ENCODE measurements at regions not wholly inside any gene's neighbourhood (a gene's known extent, or its start where the extent isn't known, plus 50 kb on each side); places are given as distances from the start of the nearest gene placed in this dataset.

- Histone ChIP-seq H3K27me3 (ENCODE audit: low read length) (no peaks in the 10 kb centered on the region), H3K79me2 (ENCODE audit: insufficient read depth, low read length) (no peaks in the 10 kb centered on the region), H3K27ac (ENCODE audit: low read depth, low read length) (no peak overlapping the region), H3K4me2 (ENCODE audit: low read depth, low read length, poor library complexity, severe bottlenecking) (no peak overlapping the region), H2AFZ (ENCODE audit: low read depth, low read length, severe bottlenecking) (no peak overlapping the region), H4K20me1 (ENCODE audit: low read depth, low read length) (no peaks in the 10 kb centered on the region), H3K9ac (ENCODE audit: low read length) (no peak overlapping the region), H3K36me3 (ENCODE audit: low read length) (no peaks in the 10 kb centered on the region), H3K4me3 (ENCODE audit: insufficient read depth, low read length, poor library complexity, severe bottlenecking) (no peak overlapping the region), H3K9me3 (ENCODE audit: insufficient read depth, low read length) (no peaks in the 10 kb centered on the region), H3F3A (ENCODE audit: insufficient read depth) (no peaks in the 10 kb centered on the region), H3K9me2 (replicated peaks; ENCODE audit: insufficient read depth, low read length) (no peaks in the 10 kb centered on the region)
- TF ChIP-seq CTCF (IDR thresholded peaks at IDR 0.05; ENCODE audit: insufficient read depth, low read length, poor library complexity, severe bottlenecking) (no peak), EZH2phosphoT487 (conservative IDR thresholded peaks at IDR 0.05; ENCODE audit: low read length) (no peak)
Measured at GRCh38 chr11:131300439-131300717, 70.0 kb upstream of the NTM start.

GRCh38 chr11:131301306-131301705 is 69.1 kb upstream of the NTM start:
- Histone ChIP-seq H3K4me3 (ENCODE audit: insufficient read depth, low read length, poor library complexity, severe bottlenecking) (no peak overlapping the region), H4K20me1 (ENCODE audit: low read depth, low read length) (no peaks in the 10 kb centered on the region), H3K4me2 (ENCODE audit: low read depth, low read length, poor library complexity, severe bottlenecking) (no peak overlapping the region), H3K27me3 (ENCODE audit: low read length) (no peaks in the 10 kb centered on the region), H3K27ac (ENCODE audit: low read depth, low read length) (no peak overlapping the region), H3K9me2 (replicated peaks; ENCODE audit: insufficient read depth, low read length) (no peaks in the 10 kb centered on the region), H2AFZ (ENCODE audit: low read depth, low read length, severe bottlenecking) (no peak overlapping the region), H3K9me3 (ENCODE audit: insufficient read depth, low read length) (no peaks in the 10 kb centered on the region), H3K36me3 (ENCODE audit: low read length) (no peaks in the 10 kb centered on the region), H3F3A (ENCODE audit: insufficient read depth) (no peaks in the 10 kb centered on the region), H3K79me2 (ENCODE audit: insufficient read depth, low read length) (no peaks in the 10 kb centered on the region), H3K9ac (ENCODE audit: low read length) (no peak overlapping the region)
- no peak for TF ChIP-seq CTCF (IDR thresholded peaks at IDR 0.05; ENCODE audit: insufficient read depth, low read length, poor library complexity, severe bottlenecking)

DNA sequence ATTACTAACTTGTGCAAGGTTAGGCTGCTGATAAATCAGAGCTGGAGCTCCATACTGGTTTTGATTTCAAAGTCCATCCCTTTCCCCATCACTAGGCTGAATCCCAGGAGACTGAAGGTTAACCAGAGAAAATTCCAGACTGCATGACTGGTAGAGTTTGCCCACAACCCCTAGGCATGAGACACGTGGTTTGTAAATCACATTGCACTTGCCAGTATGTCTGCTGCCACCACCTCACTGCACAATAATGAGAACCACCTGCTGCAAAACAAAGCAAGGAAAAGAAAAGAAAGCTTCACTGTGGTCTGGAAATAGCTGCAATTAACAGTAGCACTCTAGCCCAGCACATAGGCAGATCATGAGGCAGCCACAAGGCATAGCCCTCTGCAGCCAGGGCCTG is 67.6 kb upstream of the NTM start:
- Histone ChIP-seq H3K9ac (ENCODE audit: low read length) (no peak overlapping the region), H3K4me3 (ENCODE audit: insufficient read depth, low read length, poor library complexity, severe bottlenecking) (no peak overlapping the region), H4K20me1 (ENCODE audit: low read depth, low read length) (no peaks in the 10 kb centered on the region), H3K27ac (ENCODE audit: low read depth, low read length) (no peak overlapping the region), H3F3A (ENCODE audit: insufficient read depth) (no peaks in the 10 kb centered on the region), H3K9me2 (replicated peaks; ENCODE audit: insufficient read depth, low read length) (no peaks in the 10 kb centered on the region), H3K79me2 (ENCODE audit: insufficient read depth, low read length) (no peaks in the 10 kb centered on the region), H3K4me2 (ENCODE audit: low read depth, low read length, poor library complexity, severe bottlenecking) (no peak overlapping the region), H2AFZ (ENCODE audit: low read depth, low read length, severe bottlenecking) (no peak overlapping the region), H3K9me3 (ENCODE audit: insufficient read depth, low read length) (no peaks in the 10 kb centered on the region), H3K36me3 (ENCODE audit: low read length) (no peaks in the 10 kb centered on the region), H3K27me3 (ENCODE audit: low read length) (no peaks in the 10 kb centered on the region)
- no peak for TF ChIP-seq EZH2phosphoT487 (conservative IDR thresholded peaks at IDR 0.05; ENCODE audit: low read length)
- no peak for TF ChIP-seq CTCF (IDR thresholded peaks at IDR 0.05; ENCODE audit: insufficient read depth, low read length, poor library complexity, severe bottlenecking)

- no peaks in the 10 kb centered on the region for H3K36me3 ChIP-seq (ENCODE audit: low read length)
- no peak overlapping the region for H3K9ac ChIP-seq (ENCODE audit: low read length)
- H3K79me2 ChIP-seq (ENCODE audit: insufficient read depth, low read length): no peaks in the 10 kb centered on the region
- H3K4me2 ChIP-seq (ENCODE audit: low read depth, low read length, poor library complexity, severe bottlenecking): no peak overlapping the region
- H3K27ac ChIP-seq (ENCODE audit: low read depth, low read length): no peak overlapping the region
- H3K9me3 ChIP-seq (ENCODE audit: insufficient read depth, low read length): no peaks in the 10 kb centered on the region
- no peak overlapping the region for H2AFZ ChIP-seq (ENCODE audit: low read depth, low read length, severe bottlenecking)
- H4K20me1 ChIP-seq (ENCODE audit: low read depth, low read length): no peaks in the 10 kb centered on the region
- no peaks in the 10 kb centered on the region for H3K9me2 ChIP-seq (replicated peaks; ENCODE audit: insufficient read depth, low read length)
- H3K27me3 ChIP-seq (ENCODE audit: low read length): no peaks in the 10 kb centered on the region
- H3F3A ChIP-seq (ENCODE audit: insufficient read depth): no peaks in the 10 kb centered on the region
- H3K4me3 ChIP-seq (ENCODE audit: insufficient read depth, low read length, poor library complexity, severe bottlenecking): no peak overlapping the region
- TF ChIP-seq EZH2phosphoT487 (conservative IDR thresholded peaks at IDR 0.05; ENCODE audit: low read length): no peak
- TF ChIP-seq CTCF (IDR thresholded peaks at IDR 0.05; ENCODE audit: insufficient read depth, low read length, poor library complexity, severe bottlenecking): no peak
Measured at GRCh38 chr11:131303611-131304119, 66.8 kb upstream of the NTM start.

Measured in SU-DHL-6 (cell line).